Posterior vena cava (tissue), 2 donors: ENCODE measurements at regions not wholly inside any gene's neighbourhood (a gene's known extent, or its start where the extent isn't known, plus 50 kb on each side); places are given as distances from the start of the nearest gene placed in this dataset.

ENCODE experiments used
- DNase-seq: peaks from one replicate; pipeline ENCODE4 v3.0.0-alpha.2; 2020; ENCODE audit warnings: low spot score
- intact Hi-C, 2 donors: fragments of 100-400 bp; cut with DNase I; formaldehyde crosslinking; loops; one replicate each; pipeline versions ENCODE4 v1.14.1 to v1.14.2; 2022 to 2023
- donor health status: DM: yes; HTN: yes; CAD: no.
- donor health status: DM: yes; HTN: yes; CAD: no.

DNA sequence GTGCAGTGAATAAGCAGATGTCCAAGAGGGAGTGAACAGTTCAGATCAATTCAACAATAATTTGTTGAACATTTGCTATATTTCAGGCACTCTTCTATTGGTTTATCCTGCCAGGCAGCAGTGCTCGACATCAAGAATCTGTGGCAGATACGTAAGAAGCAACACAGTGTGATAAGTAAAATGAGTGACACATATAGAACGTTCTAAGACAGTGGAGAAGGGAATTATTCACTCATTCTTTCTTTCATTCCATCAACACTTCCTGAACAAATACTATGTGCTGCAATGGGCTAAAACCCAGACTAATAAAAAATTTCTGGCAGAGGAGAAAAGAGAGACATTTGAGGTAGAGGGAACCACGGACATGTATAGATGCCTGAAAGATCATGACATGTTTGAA, 89.9 kb upstream of the GLIS3 start:
- DNase-seq = no peak
- intact Hi-C loops = loop anchor here (10.0 kb wide), 2 partner anchors 245 to 255 kb away; no protein-coding TSS in a partner anchor

DNA sequence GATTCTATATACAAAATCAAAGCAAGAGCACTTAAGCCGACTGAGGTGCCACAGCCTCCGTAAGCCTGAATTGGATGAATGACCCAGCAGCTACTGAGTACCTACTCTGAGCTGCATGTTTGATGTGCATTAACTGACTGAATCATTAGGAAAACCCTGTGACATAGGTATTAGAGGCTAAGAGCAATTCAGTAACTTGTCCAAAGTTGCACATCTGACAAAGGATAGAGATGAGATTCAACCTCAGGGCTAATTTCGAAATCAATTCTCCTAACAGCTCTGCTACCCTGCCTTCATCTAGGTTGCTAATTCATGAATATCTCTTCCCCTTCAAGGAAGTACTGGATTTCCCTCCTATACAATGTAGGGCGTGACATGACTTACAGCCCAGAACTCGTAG, 89.1 kb upstream of the GLIS3 start:
- intact Hi-C loops = loop anchor here (10.0 kb wide), 2 partner anchors 246 to 256 kb away; no protein-coding TSS in a partner anchor
- no peak for DNase-seq

DNA sequence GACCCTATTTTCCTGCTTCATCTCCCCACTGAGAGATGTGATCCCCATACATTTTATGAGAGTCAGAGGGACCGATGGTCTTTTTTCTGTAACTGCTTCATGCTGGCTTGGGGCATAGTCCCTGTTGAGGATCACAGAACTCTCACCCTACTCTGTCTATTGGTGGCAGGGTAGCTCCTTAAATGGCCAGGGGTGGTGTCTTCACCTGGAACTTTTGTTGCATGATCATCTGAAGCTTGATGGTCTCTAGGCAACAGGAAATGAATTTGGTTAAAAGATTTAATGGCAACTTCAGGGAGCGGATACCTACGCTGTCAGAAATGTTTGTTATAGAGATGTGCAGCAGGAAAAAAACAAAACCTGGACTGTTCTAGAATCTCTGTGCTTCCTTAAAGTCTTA, 87.0 kb upstream of the GLIS3 start:
- intact Hi-C loops = loop anchor here (10.0 kb wide), 2 partner anchors 248 to 258 kb away; no protein-coding TSS in a partner anchor
- DNase-seq = no peak

DNA sequence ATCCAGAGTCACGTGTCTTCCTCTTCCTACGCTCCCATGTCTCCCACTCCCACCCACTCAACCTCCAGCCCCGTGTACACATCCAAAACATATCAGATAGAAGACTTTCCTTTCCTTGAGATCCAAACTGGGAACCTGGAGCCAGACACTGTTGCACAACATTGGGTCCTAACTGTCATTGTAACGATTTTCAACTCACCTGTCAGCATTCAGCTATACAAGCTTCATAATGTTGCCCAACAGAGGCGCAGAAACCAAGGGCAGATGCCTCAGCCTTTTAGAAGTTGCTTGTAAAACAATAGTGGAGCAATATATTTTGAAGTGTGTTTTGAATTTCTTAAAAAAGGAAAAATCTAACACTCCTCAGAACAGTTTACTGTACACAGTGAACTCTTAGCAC, 84.9 kb upstream of the GLIS3 start:
- DNase-seq = no peak
- intact Hi-C loops = loop anchor here (10.0 kb wide), 2 partner anchors 250 to 260 kb away; no protein-coding TSS in a partner anchor

DNA sequence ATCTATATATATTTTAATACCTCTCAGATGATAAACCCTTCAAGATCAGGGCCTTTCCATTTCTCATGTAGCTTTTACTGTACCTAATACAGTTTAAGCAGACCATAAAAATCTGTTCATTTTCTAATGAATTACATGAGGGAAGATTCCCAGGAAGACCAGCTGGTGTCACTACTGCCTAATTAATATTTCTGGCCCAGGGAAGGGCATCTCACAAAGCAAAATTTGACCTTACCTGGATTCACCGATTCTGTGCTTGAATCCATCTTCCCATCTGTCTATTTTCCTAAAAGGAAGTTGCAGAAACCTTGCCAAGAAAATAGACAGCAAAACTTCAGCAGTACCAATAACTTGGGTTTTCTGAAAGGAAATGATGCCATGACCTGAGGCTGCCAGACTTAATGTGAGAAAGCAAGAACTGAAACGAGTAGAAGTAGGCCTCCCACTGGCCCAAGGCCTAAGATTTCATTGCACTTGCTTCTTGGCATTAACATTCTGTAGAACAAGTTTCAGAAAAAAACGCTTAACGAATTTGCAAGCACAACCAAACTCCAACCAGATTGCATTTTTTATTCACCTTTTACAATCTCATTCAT, 83.0 kb upstream of the GLIS3 start:
- intact Hi-C loops = loop anchor here (10.0 kb wide), 2 partner anchors 252 to 262 kb away; no protein-coding TSS in a partner anchor
- no peak for DNase-seq

DNA sequence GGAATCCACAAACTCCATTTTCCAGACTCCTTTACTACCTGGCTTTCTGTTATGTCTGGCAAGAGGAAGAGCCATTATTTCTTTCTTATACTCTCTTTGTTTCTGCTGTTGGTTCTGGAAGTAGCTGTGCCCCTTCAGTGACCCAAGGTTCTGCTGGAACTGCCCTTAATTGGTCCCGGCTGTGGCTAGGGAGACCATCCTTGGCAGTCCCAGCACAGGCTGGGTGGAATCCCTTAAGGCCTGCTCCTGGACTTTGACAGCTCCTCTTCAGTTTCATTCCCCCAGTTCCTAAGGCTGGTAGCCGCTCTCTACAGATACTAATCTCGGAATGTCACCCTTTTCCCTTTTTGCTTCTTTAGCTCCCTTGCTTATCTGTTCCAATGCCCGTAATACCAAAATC, 81.9 kb upstream of the GLIS3 start:
- no peak for DNase-seq

GRCh38 chr9:4380406-4380805, 80.5 kb upstream of the GLIS3 start:
- intact Hi-C loops = loop anchor here (10.0 kb wide), 2 partner anchors 254 to 264 kb away; no protein-coding TSS in a partner anchor
- DNase-seq = no peak

More for the DNA sequence above, 81.9 kb upstream of the GLIS3 start:
- intact Hi-C loops = loop anchor here (10.0 kb wide), 2 partner anchors 253 to 263 kb away; no protein-coding TSS in a partner anchor

DNA sequence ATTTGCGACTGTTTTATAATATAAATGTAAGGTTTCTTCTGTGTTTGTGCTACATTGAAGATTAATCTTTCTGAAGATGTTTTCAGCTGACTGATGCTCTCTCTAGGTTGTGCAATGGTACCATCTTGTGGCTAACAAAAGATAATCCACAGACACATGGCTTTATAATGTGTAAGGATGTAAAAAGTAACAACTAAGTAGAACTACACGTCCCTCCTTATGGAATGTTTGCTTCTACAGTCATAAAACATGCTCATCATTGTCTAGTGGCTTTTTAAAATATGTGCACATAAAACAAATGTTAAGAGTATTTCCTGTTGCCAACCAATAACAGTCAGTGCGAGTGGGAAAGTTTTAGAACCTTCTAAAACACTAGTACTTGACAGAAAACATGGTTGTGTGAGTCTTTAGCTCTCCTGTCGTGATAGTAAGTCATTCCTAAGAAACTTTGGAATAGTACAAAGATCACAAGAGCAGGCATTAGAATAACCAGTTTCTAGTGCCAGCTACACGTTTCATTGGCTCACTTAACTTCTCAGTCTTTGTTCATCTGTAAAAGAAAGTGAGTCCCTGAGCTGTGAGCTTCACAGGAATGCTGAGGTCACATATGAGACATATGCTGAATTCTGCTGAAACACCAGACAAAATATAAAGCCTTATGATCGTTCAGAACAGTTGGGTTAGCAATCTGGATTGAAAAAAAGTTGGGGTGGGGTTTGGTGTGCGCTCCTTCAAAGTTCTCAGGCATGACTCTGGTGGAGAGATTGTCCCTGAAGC, 75.7 kb upstream of the GLIS3 start:
- intact Hi-C loops = no loop called here
- DNase-seq = no peak

- no peak for DNase-seq
These were observed 71.2 kb upstream of the GLIS3 start for GRCh38 chr9:4371108-4371507.

GRCh38 chr9:4370501-4370900, 70.6 kb upstream of the GLIS3 start:
- intact Hi-C loops = no loop called here
- no peak for DNase-seq

More at GRCh38 chr9:4371108-4371507, 71.2 kb upstream of the GLIS3 start:
- intact Hi-C loops = no loop called here

- intact Hi-C loops = loop anchor here (2.0 to 10.0 kb wide), 3 partner anchors 52 to 632 kb away; no protein-coding TSS in a partner anchor
- no peak for DNase-seq
These were observed 66.9 kb upstream of the GLIS3 start for GRCh38 chr9:4366591-4367330.

DNA sequence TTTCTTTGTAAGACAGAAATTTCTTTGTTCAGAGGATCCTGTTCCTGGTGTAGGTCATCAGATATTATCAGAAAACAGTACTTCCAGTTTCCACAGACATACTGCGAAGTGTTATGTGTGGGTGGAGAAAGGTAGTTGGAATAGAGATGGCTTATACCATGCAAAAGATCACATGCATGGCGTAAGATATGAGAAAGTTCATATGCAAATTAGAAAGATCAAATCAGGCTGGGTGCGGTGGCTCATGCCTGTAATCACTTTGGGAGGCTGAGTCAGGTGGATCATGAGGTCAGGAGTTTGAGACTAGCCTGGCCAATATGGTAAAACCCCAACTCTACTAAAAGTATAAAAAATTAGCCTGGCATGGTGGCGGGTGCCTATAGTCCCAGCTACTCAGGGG, 65.2 kb upstream of the GLIS3 start:
- no peak for DNase-seq
- intact Hi-C loops = loop anchor here (10.0 kb wide), 2 partner anchors 50 to 630 kb away; no protein-coding TSS in a partner anchor

DNA sequence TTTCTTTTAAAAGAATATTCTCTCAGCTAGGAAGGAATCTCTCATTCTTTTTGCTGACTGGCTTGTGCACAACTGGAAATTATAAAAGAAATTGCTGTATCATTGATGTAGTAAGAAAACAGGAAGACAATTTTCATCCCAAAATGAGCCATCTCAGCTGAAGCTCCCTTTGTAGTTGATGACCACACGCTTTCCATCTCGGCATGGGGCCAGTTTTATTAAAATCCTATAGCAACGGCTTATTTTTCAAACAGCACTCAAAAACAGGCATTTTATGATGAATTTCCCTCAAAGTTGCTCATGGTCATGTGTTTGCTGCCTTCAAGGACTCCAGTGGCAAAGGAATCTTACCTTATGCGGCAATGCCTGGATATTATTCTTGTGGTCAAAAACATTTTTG, 62.4 kb upstream of the GLIS3 start:
- no peak for DNase-seq
- intact Hi-C loops = loop anchor here (10.0 kb wide), 2 partner anchors 47 to 627 kb away; no protein-coding TSS in a partner anchor

DNA sequence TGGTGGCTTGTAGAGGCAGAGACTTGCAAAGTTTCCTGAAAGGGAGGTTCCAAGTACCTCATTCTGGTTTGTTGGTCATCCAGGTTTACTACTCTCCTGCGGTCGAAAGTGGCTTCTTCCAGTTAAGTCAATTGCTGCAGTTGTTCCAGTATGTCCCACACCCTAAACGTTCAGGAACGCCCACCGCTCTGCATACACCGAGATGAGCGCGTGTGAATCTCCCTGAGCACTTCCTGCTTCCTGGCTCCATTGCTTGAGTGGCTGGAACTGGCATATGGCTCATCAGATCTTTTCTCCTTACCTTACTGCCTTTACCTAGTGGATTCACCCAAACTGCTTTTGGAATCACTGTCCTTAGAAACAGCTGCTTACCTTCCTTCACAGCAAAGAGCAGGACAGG, 59.1 kb upstream of the GLIS3 start:
- intact Hi-C loops = no loop called here
- DNase-seq = no peak

- no peak for DNase-seq
- intact Hi-C loops = no loop called here
These were observed 58.1 kb upstream of the GLIS3 start for GRCh38 chr9:4357929-4358328.

DNA sequence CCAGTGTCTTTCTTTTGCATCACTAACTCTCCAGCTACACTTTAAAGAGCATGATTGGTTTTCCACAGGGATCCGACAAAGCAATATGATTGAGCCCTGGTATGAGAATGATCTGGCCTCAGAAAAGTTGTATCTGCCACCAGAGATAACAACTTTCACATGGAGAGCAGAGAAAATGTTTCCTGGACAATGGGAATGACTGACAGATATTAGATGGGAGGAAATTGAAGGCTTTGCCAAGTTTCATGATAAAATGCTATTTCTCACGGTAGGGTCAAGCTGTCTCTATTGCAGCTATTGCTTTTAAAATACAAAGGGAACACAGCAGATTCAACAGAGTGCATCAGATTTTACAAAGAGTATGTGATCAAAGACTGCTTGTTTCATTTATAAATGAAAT, 56.4 kb upstream of the GLIS3 start:
- intact Hi-C loops = no loop called here
- DNase-seq = no peak

DNA sequence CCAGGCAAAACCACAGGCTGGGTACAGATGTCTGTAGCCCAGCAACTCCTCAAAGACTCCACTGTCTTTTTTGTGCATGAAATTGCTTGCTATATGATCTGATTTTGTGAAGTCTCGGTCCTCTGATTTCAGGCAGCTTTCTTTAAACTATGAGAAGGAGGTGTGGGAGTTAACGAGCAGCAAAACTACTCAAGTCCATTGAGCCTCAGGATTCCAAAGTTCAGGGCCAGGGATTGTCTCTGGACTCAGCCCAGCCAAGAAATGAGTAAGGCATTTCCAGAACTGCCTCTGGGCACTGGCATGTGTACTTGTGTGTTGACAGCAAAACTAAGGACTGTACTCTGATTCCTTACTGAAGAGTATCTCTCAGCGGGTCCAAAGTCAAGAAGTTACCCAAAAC, 53.4 kb upstream of the GLIS3 start:
- intact Hi-C loops = no loop called here
- DNase-seq = no peak

- no peak for DNase-seq
- intact Hi-C loops = no loop called here
These were observed 50.0 kb upstream of the GLIS3 start for GRCh38 chr9:4349816-4350418.
